ENCODE measurements at regions not wholly inside any gene's neighbourhood (a gene's known extent, or its start where the extent isn't known, plus 50 kb on each side); places are given as distances from the start of the nearest gene placed in this dataset.
"Not testable (repeated sequence)": the region's sequence is repeated elsewhere in the genome, so short reads cannot be mapped to it uniquely, and the experiment has no call there.

GRCh38 chr18:35770376-35771014 lies 189.0 kb downstream of the GALNT1 start:
- no peak for DNase-seq

DNA sequence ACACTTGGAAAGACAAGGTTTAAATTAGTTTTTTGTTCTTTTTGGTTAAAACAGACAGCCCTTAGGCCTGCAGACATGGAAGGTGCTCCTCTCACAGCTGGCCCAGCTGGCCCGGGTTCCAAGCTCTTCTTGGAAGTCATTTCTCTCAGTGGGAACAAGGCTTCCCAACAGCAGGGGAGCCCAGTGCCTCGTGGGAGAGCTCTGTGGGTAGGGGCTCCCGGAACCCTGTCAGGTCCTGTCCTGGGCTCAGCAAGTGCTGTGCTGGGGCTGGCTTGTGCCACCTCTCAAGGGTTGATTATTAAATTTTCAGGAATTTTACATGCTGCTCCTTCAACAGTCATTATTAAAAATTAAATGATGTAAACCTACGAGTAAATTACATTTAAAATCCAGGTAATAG lies 189.6 kb downstream of the GALNT1 start:
- no peak for DNase-seq

DNA sequence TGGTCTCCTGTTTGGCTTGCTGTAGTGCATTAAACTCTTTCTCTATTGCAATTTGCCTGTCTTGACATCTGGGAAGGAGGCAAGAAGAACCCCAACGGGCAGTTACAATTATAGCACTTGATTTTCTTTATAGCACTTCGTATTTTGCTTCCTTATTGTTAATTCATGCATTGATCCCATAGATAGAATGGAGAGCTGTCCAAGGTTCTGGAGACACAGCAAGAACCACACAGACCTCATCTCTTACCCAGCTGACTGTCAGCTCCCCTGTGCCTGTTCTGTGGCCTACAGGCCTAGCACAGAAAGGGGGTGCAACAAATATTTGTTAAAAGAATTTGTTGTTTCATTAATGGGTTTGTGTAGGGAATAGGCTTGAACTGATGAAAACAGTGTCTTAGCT lies 194.3 kb downstream of the GALNT1 start:
- DNase-seq: no peak

DNA sequence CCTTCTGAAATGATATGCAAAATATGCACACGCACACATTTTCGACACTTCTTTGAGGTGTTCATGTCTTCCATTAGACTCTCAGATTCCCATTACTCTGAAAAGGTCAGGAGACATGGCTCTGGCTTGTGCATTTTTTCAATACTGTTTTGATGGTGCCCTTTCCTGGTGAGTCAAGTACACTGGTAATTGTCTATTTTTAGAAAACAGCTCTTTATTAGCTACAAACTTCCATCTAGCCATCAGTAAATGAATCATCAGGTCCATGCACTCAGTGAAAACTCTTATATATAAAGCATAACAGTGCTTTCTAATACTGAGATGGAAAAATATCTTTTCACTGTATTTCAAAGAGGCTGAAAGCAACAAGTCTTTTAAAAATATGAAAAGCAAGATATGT lies 194.9 kb downstream of the GALNT1 start:
- DNase-seq: no peak

- no peak for DNase-seq
These were observed 195.4 kb upstream of the RMP24 start for GRCh38 chr18:35777039-35777438.

- no peak for DNase-seq
These were observed 193.4 kb upstream of the RMP24 start for GRCh38 chr18:35778850-35779627.

DNA sequence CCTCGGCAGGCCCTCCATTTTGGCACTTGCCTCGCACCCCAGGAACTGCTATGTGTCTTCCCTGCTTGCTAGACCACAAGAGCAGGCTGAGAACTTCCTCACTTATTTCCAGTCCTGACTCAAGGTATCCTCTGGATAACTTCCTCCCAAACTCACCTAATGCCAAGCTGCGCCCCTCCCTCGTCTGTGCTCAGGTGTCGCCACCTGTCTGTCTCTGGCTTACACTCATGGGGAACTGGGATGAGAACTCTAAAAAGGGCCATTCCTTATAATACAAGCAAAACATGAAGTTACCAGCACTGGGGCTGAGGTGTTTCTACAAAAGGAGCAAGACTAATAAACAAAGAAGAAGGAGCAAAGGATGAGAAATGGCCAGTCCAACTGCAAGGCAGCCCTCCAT lies 191.5 kb upstream of the RMP24 start:
- no peak for DNase-seq

DNA sequence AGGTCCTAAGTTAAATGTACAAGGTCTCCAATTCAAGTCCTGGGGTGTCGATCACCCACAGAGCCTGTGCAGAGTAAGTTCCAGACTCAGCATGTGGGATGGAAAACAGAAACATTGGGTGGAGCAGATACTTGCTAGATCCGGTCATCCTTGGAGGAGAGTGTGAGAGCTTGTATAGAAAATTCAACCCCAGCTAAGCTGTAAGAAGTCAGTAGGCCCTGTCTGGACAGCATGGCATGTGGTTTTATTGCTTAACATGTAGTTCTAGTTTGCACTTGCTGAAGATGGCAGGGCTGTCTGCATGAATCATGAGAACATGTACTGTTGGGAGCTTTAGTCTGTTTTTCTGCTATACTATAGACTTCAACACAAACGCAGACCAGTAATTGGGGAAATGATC lies 189.6 kb upstream of the RMP24 start:
- no peak for DNase-seq

DNA sequence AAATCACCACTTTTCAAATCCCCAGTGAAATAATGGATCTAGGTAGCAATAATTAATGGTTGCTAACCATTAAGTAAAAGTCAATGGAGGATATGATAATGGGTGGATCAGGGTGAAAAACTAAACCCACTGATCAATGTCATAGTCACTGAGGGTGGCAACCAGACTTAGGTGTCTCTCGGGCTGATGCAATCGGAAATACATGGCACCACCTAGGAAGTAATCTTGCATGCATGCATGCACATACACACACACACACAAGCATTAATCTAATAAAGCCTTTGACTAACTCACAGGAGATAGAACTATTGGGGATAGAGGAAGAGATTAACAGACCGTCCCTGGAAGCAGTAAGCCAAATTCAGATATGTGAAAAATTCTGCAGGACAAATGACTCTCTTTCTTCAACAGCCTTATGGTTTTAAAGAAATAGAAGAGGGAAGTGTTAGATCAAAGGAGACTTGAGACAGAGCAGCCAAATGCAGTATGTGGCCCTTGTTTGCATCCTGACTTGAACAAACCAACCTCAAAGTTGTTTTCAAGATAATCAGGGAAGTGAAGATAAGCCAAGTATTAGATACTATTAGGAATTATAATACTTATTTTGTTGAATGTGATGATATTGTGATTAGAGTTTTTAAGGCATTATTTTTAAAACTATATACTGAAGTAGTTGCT lies 186.0 kb upstream of the RMP24 start:
- no peak for DNase-seq

DNA sequence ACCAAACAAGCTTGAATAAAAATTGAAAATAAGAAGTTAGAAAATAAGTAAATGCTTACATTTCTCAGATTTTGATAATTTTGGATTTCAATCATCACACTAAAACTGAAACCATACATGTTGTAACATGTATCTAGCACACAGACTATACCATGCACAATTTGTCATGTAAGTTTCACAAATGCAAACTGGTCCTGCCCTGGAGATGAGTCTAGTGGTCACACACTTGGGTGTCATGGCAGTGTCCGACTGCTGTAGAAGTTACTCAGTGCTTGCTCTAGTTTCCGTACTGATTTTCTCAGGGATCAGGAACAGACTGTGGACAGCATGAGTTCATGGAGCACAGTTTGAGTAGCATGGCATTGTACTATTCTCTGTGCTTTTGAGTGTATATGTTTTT lies 182.9 kb upstream of the RMP24 start:
- no peak for DNase-seq

- no peak for DNase-seq
These were observed 174.5 kb upstream of the RMP24 start for GRCh38 chr18:35797948-35798347.

DNA sequence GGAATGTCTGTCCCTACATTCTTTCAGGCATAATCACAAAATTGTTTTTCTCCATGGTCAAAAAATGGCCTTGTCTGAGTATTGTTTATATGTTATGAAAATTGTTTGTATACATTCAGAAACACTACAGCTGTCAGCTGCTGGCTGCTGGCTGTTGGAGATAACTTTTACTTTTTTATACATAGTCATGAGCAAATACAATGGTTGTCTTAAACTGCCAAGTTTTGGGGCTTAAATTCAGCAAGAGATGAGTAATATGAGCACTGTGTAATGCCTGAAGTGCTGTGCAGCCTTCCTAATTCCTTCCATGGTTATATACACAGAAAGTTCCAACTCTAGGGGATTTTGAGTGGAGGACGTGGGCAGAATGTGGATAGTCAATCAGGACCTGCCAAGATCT lies 168.9 kb upstream of the RMP24 start:
- no peak for DNase-seq

DNA sequence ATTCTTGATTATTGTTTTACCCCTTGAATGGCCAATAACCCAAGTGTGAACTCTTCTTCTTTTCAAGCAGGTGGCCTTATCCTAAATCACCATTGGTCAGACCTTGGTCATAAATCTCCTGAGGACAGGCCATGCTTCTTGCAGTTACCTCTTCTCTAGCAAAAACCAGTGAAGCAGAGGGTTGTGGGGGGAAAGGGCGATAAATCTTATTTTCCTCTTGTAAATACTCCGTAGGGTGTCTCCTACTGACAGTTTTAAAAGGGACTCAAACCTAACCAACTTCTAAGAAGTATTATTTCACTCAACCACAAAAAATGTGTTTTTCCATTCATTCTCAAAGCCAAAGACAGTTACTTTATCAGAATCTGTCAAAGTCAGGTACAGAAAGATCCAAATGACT lies 168.1 kb upstream of the RMP24 start:
- DNase-seq: no peak

GRCh38 chr18:35807811-35808335 lies 164.6 kb upstream of the RMP24 start:
- DNase-seq: peak; percentile 6

DNA sequence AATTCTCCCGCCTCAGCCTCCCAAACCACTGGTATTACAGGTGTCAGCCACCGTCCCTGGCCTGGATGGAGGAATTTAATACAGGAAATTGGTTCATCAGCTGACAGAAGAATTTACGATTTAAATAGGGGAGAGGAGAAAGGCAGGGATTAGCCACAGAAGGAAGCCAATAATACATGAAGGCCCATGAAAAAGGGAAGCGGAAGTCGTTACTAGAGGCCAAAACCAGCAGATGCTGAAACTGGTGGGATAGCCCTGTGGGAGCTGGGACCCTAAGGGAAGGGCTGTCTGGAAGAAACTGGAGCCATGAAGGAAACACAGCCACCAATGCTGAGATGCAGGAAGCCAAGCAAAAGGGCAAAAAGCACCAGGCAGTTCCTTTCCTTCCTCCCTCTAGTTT lies 163.7 kb upstream of the RMP24 start:
- DNase-seq: no peak

- no peak for DNase-seq
These were observed 162.0 kb upstream of the RMP24 start for GRCh38 chr18:35810520-35810919.

DNA sequence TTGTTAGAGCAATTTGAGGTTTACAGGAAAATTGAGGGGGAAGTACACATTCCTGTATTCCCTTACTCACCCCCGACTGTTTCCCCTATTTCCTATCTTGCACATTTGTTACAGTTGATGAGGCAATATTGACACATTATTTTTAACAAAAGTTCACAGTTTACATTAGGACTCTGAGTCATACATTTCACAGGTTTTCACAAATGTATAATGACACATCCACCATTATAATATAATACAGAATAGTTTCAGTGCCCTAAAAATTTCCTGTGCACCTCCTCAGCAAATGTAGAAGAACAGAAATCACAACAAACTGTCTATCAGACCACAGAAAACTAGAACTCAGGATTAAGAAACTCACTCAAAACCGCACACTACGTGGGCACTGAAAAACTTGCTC lies 160.6 kb upstream of the RMP24 start:
- no peak for DNase-seq

DNA sequence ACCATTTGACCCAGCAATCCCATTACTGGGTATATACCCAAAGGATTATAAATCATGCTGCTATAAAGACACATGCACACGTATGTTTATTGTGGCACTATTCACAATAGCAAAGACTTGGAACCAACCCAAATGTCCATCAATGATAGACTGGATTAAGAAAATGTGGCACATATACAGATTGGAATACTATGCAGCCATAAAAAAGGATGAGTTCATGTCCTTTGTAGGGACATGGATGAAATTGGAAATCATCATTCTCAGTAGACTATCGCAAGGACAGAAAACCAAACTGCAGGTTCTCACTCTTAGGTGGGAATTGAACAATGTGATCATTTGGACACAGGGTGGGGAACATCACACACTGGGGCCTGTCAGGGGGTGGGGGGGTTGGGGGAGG lies 157.5 kb upstream of the RMP24 start:
- not testable (repeated sequence) for DNase-seq

- DNase-seq: no peak
These were observed 156.5 kb upstream of the RMP24 start for GRCh38 chr18:35816003-35816402.

GRCh38 chr18:35817604-35818352 lies 154.7 kb upstream of the RMP24 start:
- DNase-seq: no peak

DNA sequence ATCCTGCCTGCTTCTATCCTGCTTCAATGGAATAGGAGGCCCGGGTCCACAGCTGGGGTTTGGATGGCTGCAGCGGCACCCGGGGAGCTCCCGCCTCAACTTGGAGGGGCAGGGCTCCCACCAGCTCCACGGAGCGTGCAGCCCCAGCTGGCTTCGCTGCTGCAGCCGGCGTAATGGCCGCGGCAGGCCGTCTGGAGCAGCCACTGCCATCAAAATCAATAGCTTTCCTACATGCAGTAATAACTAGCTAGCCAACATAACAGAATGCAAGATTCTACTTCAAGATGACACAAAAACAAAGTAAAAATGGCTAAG lies 154.2 kb upstream of the RMP24 start:
- DNase-seq: peak; percentile 14

- no peak for DNase-seq
These were observed 150.1 kb upstream of the RMP24 start for GRCh38 chr18:35822413-35822812.

DNA sequence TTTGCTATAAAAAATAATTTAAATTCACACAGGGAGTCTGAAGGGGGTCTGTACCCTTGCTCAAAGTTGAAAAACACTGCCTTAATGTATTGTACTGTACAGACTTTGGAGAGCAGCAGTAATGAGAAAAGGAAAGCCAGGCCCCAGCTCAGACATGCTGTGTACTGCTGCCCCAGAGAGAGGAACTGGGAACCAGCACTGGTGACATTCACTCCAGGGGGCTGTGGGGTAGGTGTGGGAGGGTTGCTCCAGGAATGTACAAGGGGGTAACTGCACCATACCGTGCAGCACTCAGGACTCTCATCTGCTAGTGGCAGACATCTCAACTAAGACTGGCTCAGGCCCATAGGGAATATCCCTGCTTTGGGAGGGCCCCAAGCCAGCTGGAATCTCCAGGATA lies 146.0 kb upstream of the RMP24 start:
- DNase-seq: no peak
